ENCODE measurements at regions not wholly inside any gene's neighbourhood (a gene's known extent, or its start where the extent isn't known, plus 50 kb on each side); places are given as distances from the start of the nearest gene placed in this dataset.

DNA sequence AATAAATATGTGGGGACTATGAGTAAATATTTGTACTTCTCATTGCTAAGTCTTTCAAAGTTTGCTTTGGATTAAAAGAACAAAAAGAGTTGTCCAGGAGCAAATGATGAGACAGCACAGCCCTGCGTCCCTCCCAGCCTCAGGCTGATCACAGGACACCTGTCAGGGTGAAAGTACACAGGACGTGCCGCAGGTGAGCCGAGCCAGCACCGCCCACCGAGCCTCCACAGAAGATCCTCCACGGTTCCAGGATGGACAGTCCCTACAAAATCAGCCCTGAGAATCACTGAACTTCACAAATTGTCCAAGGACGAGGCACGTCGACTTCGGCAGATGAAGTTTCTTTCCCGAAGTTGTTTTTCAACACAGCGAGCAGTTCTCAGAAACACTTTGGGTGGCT is 661.5 kb downstream of the BRD1 start:
- H3K9ac ChIP-seq (ENCODE audit: low read depth, low read length): no peak overlapping the region
- no peak overlapping the region for H3K27ac ChIP-seq (ENCODE audit: insufficient read depth, low read length)
- no peak overlapping the region for H4K8ac ChIP-seq (ENCODE audit: low read depth in 2 of 2, low read length in 2 of 2)
- no peak overlapping the region for H2BK15ac ChIP-seq (ENCODE audit: low read depth, low read length)
- H3K4ac ChIP-seq (ENCODE audit: low read depth, low read length): no peak overlapping the region
- 53% methylated on average over 3 of the region's 13 CpGs; no CpG with 5 or more reads in 1 of the 2 experiments for WGBS, 2 experiments (ENCODE audit: extremely low coverage in 2 of 2, insufficient read length in 1 of 2)
- H3K18ac ChIP-seq (ENCODE audit: low read depth, low read length): no peak overlapping the region
- no peaks in the 10 kb centered on the region for H3K36me3 ChIP-seq (ENCODE audit: control insufficient read depth, insufficient read depth, low read length)
- peaks cover 61% of the 10 kb centered on the region for H3K9me3 ChIP-seq (ENCODE audit: control insufficient read depth, insufficient read depth, low read length)
- H2BK120ac ChIP-seq (ENCODE audit: low read depth, low read length): no peak overlapping the region
- CTCF ChIA-PET: no interaction called here
- H3K14ac ChIP-seq (replicated peaks; ENCODE audit: low read depth, low read length): no peak overlapping the region
- no TSS peak for BruUV-seq (replicated peaks)
- DNase-seq (no peak), ATAC-seq (ENCODE audit: low read depth) (no peak)
- H3K4me2 ChIP-seq (ENCODE audit: low read depth, low read length): no peak overlapping the region
- H2AK9ac ChIP-seq (replicated peaks; ENCODE audit: low read depth, low read length, poor library complexity): no peak overlapping the region
- no peak overlapping the region for H3K56ac ChIP-seq (ENCODE audit: extremely low read depth, insufficient read depth, low read length)
- POLR2A ChIA-PET (ENCODE audit: unreplicated experiment): no interaction called here
- H4K20me1 ChIP-seq (ENCODE audit: insufficient read depth, low read length): no peaks in the 10 kb centered on the region
- no peaks in the 10 kb centered on the region for H3K27me3 ChIP-seq (ENCODE audit: control insufficient read depth, insufficient read depth, low read length)
- no peak overlapping the region for H2AFZ ChIP-seq (replicated peaks; ENCODE audit: low read length, poor library complexity)
- H2BK20ac ChIP-seq (ENCODE audit: low read depth, low read length): no peak overlapping the region
- no peak overlapping the region for H2BK5ac ChIP-seq (ENCODE audit: low read depth, low read length, poor library complexity, severe bottlenecking)
- no peaks in the 10 kb centered on the region for H3K9me1 ChIP-seq (ENCODE audit: insufficient read depth, low read length)
- TF ChIP-seq RCOR1 (IDR thresholded peaks at IDR 0.05; ENCODE audit: insufficient replicate concordance, low read length) (no peak), SMC3 (IDR thresholded peaks at IDR 0.05; ENCODE audit: low read depth, low read length) (no peak), MAZ (IDR thresholded peaks at IDR 0.05; ENCODE audit: borderline replicate concordance, low read depth, low read length) (no peak), FOS (IDR thresholded peaks at IDR 0.05; ENCODE audit: low read depth, low read length) (no peak), NFE2L2 (IDR thresholded peaks at IDR 0.05; ENCODE audit: low read depth, low read length) (no peak), CHD1 (IDR thresholded peaks at IDR 0.05; ENCODE audit: low read depth, low read length) (no peak), RAD21 (IDR thresholded peaks at IDR 0.05; ENCODE audit: low read length) (no peak), MXI1 (IDR thresholded peaks at IDR 0.05; ENCODE audit: borderline replicate concordance, low read depth, low read length) (no peak), CEBPB (IDR thresholded peaks at IDR 0.05; ENCODE audit: low read depth, low read length) (no peak), BHLHE40 (IDR thresholded peaks at IDR 0.05; ENCODE audit: low read depth, low read length) (no peak), MAFK (IDR thresholded peaks at IDR 0.05; ENCODE audit: low read depth, low read length) (no peak)
- TF ChIP-seq, protein P1, sequence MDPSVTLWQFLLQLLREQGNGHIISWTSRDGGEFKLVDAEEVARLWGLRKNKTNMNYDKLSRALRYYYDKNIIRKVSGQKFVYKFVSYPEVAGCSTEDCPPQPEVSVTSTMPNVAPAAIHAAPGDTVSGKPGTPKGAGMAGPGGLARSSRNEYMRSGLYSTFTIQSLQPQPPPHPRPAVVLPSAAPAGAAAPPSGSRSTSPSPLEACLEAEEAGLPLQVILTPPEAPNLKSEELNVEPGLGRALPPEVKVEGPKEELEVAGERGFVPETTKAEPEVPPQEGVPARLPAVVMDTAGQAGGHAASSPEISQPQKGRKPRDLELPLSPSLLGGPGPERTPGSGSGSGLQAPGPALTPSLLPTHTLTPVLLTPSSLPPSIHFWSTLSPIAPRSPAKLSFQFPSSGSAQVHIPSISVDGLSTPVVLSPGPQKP (IDR thresholded peaks at IDR 0.05; ENCODE audit: borderline replicate concordance, low read depth, low read length): no peak
- TF ChIP-seq, protein P2, sequence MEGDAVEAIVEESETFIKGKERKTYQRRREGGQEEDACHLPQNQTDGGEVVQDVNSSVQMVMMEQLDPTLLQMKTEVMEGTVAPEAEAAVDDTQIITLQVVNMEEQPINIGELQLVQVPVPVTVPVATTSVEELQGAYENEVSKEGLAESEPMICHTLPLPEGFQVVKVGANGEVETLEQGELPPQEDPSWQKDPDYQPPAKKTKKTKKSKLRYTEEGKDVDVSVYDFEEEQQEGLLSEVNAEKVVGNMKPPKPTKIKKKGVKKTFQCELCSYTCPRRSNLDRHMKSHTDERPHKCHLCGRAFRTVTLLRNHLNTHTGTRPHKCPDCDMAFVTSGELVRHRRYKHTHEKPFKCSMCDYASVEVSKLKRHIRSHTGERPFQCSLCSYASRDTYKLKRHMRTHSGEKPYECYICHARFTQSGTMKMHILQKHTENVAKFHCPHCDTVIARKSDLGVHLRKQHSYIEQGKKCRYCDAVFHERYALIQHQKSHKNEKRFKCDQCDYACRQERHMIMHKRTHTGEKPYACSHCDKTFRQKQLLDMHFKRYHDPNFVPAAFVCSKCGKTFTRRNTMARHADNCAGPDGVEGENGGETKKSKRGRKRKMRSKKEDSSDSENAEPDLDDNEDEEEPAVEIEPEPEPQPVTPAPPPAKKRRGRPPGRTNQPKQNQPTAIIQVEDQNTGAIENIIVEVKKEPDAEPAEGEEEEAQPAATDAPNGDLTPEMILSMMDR (conservative IDR thresholded peaks at IDR 0.05; ENCODE audit: low read depth, low read length): no peak
- dilution Hi-C loops (cut with HindIII; ENCODE audit: low sequenced_read_pairs, unreplicated experiment) (no loop called here), in situ Hi-C loops (cut with MboI; ENCODE audit: low sequenced_read_pairs) (no loop called here), intact Hi-C loops (cut with micrococcal nuclease) (no loop called here)
- no peaks in the 10 kb centered on the region for H3K4me1 ChIP-seq (ENCODE audit: control insufficient read depth, insufficient read depth, low read length)
- no peak overlapping the region for H4K91ac ChIP-seq (ENCODE audit: insufficient read depth, low read depth, low read length)
- H3K23ac ChIP-seq (ENCODE audit: low read depth, low read length): no peak overlapping the region
- H3K4me3 ChIP-seq (ENCODE audit: insufficient read depth, low read depth, low read length): no peak overlapping the region
- no peak overlapping the region for H2AK5ac ChIP-seq (ENCODE audit: low read depth, low read length)
- H4K5ac ChIP-seq (ENCODE audit: low read depth, low read length): no peak overlapping the region
- no peaks in the 10 kb centered on the region for H3K79me1 ChIP-seq (ENCODE audit: low read depth in 1 of 2, low read length in 2 of 2)

Measured in IMR-90 (cell line).